GM18498 (cell line): ENCODE measurements at regions not wholly inside any gene's neighbourhood (a gene's known extent, or its start where the extent isn't known, plus 50 kb on each side); places are given as distances from the start of the nearest gene placed in this dataset.
"Not testable (repeated sequence)": the region's sequence is repeated elsewhere in the genome, so short reads cannot be mapped to it uniquely, and the experiment has no call there.

Experiments used
- ATAC-seq: cut with Tn5 transposase; IDR thresholded peaks from one replicate; pipeline ENCODE4 v1.9.1; 2021; ENCODE audit warnings: mild to moderate bottlenecking, moderate library complexity; ENCODE audit not compliant: unreplicated experiment

DNA sequence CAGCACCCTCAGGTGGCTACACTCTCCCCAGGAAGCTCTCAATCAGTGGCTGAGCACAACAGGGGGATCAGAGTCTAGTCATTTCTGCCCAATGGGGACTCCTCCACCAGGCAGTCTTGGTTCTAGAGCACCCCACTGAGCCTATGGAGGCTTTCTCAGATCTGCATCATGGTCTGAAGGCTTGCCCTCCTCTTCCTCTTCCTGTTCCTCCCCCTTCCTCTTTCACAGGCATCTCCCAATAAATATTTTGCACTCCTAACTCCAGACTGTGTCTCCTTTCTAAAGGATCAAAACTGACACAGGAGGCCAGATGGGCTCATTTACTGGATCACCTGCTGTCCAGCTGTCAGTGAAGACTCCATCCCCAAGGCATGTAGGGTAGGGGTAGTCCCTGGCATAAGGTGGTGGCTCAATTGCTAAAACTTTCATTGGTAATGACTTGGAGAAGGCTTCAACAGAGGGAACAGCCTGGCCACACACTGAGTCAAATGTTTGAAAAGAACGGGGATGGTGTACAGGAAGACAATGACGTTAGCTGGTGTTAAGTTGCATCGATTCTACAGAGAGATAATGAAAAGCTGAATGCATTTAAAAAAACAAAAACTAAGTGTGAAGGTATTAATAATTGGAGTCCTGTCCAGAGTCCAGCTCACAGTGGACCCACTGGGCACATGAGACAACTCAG, 84.2 kb upstream of the SLC2A1 start:
- no peak for ATAC-seq

DNA sequence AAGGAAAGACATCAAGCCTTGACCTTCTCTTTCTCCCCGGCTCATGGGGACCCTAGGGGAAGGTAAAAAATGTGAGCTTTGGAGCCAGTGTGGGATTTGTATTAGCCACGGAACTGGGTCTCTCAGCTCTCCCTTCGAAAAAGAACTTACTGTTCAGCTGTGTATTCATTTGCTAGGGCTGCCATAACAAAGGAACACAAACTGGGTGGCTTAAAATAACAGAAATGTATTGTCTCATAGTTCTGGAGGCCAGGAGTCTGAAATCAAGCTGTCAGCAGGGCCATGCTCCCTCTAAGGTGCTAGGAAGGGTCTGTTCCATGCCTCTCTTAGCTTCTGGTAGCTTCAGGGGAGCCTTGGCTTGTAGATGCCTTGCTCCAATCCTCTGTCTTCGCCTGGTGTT, 83.5 kb upstream of the SLC2A1 start:
- no peak for ATAC-seq

DNA sequence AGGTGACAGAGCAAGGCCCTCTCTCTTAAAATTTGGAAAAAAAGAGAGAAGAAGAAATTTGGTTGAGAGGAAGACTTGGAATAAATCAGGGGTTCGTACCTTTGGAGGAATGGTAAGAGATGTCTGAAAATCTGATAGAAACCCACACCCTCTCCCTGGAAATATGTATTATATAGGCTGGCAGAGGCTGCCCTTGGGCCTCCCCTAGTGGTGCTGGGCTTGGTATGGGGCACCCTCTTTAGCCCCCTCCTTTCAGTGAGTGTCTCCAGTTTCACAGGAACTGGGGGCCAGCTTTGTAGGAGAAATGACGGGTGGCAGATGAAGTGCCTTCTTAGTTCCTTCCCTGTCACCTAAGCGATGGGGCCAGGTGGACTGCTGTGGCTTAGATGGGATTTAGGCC, 82.9 kb upstream of the SLC2A1 start:
- ATAC-seq: no peak

DNA sequence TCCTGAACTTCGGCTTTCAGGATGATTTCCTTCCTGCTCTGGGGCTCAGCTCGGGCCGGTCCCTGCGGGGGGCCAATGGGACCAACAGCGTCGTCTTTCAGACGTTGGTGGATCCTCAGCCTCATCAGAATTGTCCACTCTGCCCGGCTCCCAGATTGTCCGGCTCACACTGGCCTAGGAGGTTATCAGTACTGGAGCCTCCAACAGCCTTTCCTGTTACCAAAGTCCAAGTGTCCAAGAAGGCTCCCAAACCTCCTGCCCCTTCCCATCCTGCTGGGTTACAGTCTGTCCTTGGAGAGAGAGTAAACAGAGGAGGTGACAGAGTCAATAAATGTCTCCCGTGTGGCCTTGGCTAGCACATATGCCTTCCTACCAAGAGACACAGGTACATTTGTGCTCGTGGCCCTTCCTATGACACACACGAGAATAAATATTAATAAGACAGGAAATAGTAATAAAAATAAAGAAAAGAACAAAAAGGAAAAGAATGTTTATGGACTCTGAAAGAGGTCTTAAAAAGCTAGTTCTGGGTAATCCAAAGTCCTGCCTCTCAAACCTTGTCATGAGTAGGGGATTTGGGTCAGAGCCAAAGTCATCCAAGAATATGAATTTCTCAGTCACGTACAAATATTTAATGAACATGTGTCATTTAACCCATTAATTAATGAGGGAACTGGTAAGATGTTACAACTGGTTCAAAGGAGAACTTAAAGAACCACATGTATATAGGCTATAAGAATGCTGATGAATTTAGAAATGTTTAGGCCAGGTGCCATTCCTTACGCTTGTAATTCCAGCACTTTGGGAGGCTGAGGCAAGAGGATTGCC, 80.8 kb upstream of the SLC2A1 start:
- ATAC-seq: no peak

DNA sequence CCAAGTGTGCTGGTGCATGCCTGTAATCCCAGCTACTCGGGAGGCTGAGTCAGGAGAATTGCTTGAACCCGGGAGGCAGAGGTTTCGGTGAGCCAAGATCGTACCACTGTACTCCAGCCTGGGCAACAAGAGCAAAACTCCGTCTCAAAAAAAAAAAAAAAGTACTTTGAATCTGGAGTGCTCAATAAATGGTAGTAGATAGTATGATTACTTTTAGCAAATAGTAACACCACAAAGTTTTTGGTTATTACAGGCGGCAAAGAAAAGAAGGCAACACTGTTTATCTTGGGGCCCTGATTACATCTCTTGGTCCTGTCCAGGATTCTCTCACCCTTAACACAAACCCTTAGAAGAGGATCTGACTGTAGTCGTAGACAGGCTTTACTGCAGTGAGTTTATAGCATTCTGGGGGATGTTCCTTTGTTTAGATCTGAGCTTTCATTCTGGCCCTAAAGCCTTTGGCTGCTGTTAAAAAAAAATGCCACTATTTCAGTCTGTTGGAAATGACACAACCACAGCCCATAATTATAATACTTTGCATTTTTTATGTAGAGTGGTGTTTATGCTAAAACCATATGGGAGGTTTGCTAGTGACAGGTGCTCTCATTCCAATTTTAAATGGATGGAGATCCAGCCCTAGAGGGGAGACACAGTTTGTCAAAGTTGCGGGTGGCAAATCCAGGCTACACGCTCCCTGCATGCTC, 79.7 kb upstream of the SLC2A1 start:
- no peak for ATAC-seq

DNA sequence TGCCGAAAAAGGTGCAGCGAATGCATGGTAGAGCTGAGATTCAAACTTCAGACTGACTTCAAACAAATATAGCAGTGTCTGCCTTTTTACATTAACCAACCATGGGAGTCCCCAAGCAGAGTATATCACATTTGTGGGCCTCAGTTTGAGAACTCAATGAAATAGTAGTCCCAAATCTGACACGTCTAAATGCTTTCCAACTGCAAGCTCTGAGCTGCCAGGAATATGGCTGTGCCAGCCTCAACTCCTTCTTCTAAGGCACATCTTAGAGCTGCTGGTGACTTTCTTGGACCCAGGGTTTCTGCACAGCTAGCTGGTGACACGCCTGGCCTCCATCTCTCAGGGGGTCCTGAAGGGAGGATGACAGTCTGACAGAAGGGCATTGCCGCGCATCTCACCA, 78.8 kb upstream of the SLC2A1 start:
- no peak for ATAC-seq

DNA sequence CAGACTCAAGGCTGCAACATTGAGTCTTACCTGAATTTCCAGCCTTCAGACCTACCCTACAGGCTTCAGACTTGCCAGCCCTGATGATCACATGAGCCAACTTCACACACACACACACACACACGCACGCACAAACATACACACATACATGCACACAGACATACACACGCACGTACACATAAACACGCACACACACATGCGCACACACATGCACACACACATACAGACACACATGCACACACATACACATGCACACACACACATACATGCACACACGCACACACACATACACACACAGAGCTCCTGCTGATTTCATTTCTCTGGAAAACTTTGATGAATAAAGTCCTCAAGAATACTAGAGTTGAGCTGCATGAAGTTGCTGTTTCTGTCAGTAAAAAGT, 78.3 kb upstream of the SLC2A1 start:
- ATAC-seq: no peak

DNA sequence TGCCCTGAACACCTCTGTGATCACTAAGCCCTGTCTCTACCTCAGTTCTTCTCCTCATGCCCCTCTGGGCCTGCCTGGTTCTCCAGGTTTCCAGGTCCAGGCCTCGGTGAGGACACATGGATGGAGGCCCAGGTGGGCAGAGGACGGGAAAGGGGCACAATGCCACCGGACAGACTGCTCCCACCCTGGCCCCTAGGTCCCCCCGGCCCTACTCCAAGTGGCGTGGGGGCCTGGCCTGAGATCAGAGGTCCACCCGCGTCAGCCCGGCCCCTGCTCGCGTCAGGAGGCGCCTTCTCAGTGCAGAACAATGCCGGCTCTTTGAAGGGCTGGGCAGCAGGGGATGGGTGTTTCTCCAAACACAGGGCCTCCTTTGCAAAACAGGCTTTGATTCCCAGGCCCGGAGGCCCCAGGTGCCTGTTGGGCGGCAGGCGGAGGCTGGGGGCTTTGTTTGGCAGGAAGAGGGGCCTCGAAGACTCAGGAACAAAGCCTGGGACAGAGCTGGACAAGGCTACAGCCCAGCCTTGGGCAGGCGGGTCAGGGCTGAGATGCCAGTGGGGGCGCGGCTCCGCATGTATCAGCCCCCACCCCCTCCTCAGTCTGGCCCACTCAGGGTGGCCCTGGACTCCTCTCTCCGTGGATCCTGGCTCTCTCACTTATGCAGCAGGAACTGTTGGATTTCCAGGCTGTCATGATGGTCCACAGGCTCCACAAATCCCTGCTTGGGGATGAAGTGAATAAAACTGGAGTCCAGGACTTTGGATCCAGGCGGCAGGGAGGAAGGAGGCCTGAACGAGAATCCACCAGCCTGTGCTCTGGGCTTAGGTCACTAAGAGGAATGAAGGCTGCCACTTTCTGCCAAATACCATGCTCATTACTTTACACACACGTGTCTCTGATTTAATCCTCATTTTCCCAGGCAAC, 77.4 kb upstream of the SLC2A1 start:
- ATAC-seq: no peak

DNA sequence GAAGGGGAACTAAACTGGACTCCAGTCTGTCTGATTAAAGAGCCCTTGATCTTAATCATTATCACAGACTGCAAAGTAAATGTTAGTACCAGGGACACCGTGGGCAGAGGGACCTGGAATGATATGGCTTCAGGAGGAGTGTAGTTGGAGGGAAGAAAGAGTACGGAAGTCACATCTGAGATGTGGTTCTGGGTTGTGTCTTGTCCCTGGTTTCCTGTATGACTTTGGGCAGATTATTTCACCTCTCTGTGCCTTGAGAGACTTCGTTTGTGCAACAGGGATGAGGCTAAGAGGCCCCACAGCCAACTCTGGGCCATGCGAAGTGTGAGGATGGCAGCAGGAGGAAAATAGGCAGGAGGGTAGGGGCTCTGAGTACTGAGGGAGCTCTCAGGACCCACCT, 76.1 kb upstream of the SLC2A1 start:
- no peak for ATAC-seq

DNA sequence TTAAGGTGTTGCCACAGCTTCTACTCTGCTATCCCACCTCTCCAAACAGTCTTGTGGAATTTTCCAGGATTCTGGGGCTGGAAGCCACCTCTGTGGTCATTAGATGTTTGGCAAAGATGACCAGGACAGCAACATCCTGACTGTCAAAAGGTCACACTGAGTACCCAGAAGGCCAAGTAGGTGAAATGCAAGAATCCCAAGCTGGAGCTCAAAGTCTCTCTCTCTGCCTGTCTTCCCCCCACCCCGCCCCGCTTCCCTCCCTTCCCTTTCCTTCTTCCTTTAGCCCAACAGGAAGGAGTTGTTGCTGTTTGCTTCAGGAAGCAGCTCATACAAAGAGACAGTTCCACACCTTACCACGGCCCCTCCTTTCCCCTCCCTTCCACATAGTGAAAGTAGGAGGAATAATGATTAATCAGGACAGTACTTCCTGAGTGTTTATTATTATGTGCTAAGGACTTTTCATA, 75.6 kb upstream of the SLC2A1 start:
- ATAC-seq: no peak

DNA sequence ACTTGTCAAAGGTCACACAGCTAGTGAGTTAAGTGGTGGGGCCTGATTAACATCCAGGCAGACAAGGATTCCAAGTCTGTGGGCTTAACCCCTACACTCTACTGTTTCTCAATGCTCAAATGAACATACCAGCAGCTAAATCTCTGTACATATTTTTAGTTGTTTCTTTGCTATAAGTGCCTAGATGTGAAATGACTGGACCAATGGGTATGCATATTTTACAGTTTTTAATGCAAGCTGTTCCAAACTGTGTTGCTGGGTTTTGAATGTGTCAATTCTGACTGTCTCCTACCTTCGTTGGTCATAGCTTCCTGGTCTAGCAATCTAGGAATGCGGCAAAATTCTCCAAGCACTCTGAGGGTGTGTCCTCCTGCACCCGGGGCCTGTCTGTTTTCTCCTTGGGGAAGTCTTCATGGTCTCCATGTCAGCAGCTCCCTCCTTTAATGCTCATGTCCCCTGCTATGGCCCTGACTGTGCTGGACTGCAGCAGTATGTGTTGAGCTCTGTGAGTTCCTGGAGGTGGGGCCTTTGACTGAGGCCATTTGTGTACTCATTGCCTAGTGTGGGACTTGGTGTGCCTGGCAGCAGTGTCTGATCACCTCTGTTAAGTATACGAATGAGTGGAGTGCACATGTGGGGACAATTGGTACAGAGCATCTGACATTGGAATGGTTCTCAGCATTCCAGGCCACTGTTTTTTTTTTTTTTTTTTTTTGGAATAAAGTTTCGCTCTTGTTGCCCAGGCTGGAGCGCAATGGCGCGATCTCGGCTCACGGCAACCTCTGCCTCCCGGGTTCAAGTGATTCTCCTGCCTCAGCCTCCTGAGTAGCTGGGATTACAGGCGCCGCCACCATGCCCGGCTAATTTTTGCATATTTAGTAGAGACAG, 72.9 kb upstream of the SLC2A1 start:
- no peak for ATAC-seq

DNA sequence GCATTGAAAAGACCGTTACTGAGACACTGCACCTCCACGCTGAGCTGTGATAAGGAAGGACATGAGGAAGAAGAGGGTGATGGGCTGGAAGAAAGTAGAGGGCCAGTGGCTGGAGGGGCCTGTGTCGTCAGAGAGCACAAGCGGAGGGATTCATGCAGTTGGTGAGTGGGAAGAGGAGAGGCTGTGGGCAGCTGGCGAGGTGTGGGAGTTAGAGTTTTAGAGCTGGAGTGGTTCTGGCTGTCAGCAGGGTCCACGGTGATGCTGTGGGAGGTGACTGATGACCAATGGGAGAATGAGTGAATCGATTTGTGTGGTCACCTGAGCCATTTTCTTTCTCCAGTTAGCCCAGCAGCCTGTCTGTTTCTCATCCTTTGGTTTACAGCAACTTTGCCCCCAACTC, 66.2 kb upstream of the SLC2A1 start:
- ATAC-seq: no peak

DNA sequence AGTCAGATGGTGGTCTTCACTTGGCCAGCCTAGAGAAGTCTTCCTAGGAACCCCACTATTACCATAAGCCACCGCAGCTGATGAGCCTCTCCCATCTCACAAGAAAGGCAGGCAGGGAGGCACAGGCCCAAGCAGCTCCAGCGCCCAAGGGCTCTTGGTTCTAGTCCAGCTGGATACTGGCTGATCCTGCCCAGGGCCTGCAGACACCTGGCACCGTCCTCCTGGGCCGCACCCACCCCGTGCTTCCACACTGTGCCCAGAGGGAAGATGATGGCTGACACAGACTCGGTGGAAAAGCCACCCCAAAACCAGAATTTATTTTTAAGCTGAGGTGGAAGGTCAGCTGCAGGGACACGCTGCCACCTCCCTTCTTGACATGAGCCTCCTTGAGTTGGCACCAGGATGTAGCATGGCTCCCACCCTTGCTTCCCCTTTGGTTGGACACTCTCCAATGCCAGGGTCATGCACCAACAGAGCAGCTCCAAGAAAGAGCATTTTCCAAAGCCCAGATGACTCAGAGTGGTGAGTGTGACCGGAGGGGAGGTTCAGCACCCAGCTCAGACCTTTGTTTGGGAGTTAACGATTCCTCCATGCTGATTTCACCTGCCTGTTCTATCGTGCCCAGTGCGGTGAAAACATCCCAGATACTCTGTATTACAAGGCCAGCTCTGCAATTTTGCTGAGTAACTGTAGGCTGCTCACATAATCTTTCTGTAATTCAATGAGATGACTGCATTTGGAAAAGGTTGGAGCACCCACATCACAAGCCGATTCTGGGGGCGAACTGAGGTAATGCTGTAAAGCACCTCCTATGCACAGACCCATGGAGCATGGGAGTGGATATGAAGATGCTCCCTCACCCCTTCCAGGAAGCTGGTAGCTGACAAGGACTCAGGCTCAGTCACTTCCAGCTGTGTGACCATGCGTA, 63.1 kb upstream of the SLC2A1 start:
- ATAC-seq: no peak

DNA sequence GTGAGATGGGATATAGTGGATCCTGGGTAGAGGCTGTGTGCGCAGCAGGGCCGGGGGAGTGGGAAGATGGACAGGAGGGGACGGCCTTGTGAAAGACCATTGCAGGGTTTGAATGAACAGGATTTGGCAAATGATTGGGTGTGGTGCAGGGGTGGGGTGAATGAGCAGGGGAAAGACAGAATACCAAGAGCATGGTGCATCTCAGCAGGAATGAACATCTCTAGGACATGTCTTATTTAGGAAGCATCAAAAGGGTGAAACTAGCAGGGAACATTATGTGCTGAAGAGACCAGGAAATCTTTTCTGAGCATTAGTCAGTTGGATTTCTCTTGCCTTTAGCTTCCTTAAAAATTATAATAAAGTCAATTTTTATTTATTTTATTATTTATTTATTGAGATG, 60.6 kb upstream of the SLC2A1 start:
- ATAC-seq: no peak

DNA sequence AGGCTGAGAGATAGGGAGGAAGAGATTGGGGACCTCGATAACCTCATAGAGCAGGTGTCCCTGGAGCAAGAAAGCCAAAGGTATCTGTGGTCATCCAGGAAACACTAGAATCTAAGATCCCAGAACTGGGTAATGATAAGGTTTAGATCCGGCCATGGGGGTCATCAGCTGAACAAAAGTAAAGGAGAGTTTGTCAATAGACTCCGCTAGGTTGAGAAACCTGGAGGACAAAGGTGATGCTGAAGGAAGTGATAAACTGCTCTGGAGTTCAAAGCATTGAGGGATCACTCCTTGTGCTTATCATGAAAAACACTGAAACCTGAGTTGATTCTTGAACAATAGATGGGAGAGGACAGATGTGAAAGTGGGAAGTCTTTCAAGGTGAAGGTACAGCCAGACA, 59.5 kb upstream of the SLC2A1 start:
- ATAC-seq: no peak

DNA sequence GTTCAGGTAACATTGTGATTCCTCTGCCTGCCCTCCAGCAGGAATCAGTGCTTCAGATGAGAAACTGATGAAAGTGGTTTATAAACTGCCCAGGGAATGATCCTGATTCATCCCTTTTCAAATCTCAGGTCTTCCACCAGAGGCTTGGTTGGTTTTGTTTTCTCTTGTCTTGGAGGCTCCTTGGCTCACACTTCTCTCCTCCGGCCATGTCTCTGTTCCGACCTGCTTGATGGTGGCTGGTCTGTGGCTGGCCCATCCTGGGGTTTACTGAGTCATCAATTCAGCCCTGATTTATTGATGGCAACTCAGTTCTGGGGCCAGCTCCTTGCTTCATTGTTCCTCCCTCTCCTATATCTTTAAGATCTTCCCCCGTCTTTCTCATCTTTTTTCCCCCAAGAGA, 56.6 kb upstream of the SLC2A1 start:
- no peak for ATAC-seq

DNA sequence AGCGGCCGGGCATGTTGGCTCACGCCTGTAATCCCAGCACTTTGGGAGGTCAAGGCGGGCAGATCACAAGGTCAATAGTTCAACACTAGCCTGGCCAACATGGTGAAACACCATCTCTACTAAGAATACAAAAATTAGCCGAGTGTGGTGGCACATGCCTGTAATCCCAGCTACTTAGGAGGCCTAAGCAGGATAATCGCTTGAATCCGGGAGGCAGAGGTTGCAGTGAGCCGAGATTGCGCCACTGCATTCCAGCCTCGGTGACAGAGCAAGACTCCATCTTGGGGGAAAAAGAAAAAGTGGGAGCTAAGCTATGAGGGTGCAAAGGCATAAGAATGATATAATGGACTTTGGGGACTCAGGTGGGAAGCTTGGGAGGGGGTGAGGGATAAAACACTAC, 55.9 kb upstream of the SLC2A1 start:
- ATAC-seq: not testable (repeated sequence)

DNA sequence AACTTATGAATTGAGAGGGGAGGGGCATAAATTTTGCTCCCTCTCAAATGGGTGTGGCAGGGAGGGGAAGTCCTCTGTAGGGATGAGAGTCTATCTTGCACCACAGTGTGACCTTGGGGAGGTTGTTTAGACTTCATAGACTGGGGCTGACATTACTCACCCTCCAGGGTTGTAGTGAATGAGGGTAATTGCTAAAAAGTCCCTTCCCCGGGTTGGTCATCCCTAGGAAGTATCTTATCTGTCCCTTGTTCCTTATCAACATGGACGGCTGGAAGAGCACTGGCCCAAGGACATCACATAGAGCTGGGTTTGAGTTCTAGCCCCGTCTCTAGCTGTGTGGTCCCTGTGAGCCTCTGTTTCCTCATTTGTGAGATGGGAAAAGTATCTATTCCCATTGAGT, 52.4 kb upstream of the SLC2A1 start:
- no peak for ATAC-seq

DNA sequence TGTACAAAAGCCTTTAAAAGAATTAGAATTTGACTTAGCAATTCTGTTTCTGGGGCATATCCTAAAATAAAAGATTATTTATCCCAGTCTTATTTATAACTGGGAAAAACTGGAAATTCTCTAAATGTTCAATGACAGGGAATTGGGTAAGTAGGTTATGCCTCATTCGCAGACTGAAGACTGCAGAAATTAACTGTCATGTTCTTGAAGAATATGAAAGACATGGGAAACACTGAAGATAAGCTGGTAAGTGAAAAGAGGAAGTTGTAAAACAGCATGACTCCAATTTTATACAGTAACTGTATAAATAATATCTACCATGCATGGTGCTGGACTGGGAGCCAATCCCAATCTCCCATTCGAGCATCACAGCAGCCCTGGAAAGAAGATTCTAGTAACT, 50.6 kb upstream of the SLC2A1 start:
- no peak for ATAC-seq
